ENCODE measurements at regions not wholly inside any gene's neighbourhood (a gene's known extent, or its start where the extent isn't known, plus 50 kb on each side); places are given as distances from the start of the nearest gene placed in this dataset.

DNA sequence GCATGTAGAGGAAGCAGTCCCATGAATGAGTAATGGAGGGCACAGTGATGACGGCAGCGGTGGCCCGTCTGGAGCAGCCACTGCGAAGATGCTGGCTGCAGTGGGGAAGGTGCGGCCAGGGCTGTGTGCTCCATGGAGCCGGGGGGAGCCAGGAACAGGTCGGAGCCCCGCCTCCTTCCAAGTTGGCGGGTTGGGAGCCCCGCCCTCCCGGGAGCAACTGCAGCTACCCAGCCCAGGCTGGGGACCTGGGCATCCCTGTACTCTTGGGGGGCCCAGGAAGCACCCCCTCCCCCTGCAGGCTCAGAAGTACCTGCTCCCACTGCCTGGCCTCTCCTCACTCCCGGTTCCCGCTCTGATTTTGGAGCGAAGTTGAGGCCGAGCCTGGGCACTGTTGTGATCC, 175.1 kb upstream of the ADCY1 start:
- TF ChIP-seq, protein P1, sequence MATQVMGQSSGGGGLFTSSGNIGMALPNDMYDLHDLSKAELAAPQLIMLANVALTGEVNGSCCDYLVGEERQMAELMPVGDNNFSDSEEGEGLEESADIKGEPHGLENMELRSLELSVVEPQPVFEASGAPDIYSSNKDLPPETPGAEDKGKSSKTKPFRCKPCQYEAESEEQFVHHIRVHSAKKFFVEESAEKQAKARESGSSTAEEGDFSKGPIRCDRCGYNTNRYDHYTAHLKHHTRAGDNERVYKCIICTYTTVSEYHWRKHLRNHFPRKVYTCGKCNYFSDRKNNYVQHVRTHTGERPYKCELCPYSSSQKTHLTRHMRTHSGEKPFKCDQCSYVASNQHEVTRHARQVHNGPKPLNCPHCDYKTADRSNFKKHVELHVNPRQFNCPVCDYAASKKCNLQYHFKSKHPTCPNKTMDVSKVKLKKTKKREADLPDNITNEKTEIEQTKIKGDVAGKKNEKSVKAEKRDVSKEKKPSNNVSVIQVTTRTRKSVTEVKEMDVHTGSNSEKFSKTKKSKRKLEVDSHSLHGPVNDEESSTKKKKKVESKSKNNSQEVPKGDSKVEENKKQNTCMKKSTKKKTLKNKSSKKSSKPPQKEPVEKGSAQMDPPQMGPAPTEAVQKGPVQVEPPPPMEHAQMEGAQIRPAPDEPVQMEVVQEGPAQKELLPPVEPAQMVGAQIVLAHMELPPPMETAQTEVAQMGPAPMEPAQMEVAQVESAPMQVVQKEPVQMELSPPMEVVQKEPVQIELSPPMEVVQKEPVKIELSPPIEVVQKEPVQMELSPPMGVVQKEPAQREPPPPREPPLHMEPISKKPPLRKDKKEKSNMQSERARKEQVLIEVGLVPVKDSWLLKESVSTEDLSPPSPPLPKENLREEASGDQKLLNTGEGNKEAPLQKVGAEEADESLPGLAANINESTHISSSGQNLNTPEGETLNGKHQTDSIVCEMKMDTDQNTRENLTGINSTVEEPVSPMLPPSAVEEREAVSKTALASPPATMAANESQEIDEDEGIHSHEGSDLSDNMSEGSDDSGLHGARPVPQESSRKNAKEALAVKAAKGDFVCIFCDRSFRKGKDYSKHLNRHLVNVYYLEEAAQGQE (IDR thresholded peaks at IDR 0.05; ENCODE audit: low read depth) = no peak
- TF ChIP-seq TAF1 (IDR thresholded peaks at IDR 0.05; ENCODE audit: low read depth) (no peak), CEBPB (IDR thresholded peaks at IDR 0.05) (no peak), YY1 (IDR thresholded peaks at IDR 0.05; ENCODE audit: low read depth) (no peak), EP300 (IDR thresholded peaks at IDR 0.05; ENCODE audit: borderline replicate concordance) (no peak), CREB1 (IDR thresholded peaks at IDR 0.05; ENCODE audit: low read depth) (no peak), FOXM1 (IDR thresholded peaks at IDR 0.05; ENCODE audit: borderline replicate concordance, low read depth) (no peak)
- TF ChIP-seq, protein P2, sequence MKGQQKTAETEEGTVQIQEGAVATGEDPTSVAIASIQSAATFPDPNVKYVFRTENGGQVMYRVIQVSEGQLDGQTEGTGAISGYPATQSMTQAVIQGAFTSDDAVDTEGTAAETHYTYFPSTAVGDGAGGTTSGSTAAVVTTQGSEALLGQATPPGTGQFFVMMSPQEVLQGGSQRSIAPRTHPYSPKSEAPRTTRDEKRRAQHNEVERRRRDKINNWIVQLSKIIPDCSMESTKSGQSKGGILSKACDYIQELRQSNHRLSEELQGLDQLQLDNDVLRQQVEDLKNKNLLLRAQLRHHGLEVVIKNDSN (IDR thresholded peaks at IDR 0.05) = no peak

Measured in Ishikawa (cell line).